GM19351 (cell line): ENCODE measurements at regions not wholly inside any gene's neighbourhood (a gene's known extent, or its start where the extent isn't known, plus 50 kb on each side); places are given as distances from the start of the nearest gene placed in this dataset.
"Not testable (repeated sequence)": the region's sequence is repeated elsewhere in the genome, so short reads cannot be mapped to it uniquely, and the experiment has no call there.

Source experiments
- ATAC-seq: cut with Tn5 transposase; IDR thresholded peaks from one replicate; pipeline ENCODE4 v1.9.1; 2021; ENCODE audit warnings: mild to moderate bottlenecking, moderate library complexity; ENCODE audit not compliant: unreplicated experiment

- no peak for ATAC-seq
Measured at GRCh38 chr3:11713171-11713570, 69.5 kb upstream of the VGLL4 start.

GRCh38 chr3:11712646-11713045 is 68.9 kb upstream of the VGLL4 start:
- no peak for ATAC-seq

GRCh38 chr3:11711876-11712275 is 68.2 kb upstream of the VGLL4 start:
- no peak for ATAC-seq

- no peak for ATAC-seq
Measured at GRCh38 chr3:11709782-11710181, 66.1 kb upstream of the VGLL4 start.

GRCh38 chr3:11707084-11707483 is 63.4 kb upstream of the VGLL4 start:
- not testable (repeated sequence) for ATAC-seq

- ATAC-seq = no peak
Measured at GRCh38 chr3:11706604-11707003, 62.9 kb upstream of the VGLL4 start.

- ATAC-seq = no peak
Measured at GRCh38 chr3:11705049-11705448, 61.3 kb upstream of the VGLL4 start.

GRCh38 chr3:11703146-11703545 is 59.4 kb upstream of the VGLL4 start:
- ATAC-seq = no peak

- ATAC-seq = no peak
Measured at GRCh38 chr3:11699083-11699427, 55.3 kb upstream of the VGLL4 start.

GRCh38 chr3:11698326-11699082 is 54.8 kb upstream of the VGLL4 start:
- no peak for ATAC-seq

- no peak for ATAC-seq
Measured at GRCh38 chr3:11697701-11698100, 54.0 kb upstream of the VGLL4 start.

- no peak for ATAC-seq
Measured at GRCh38 chr3:11696054-11696453, 52.3 kb upstream of the VGLL4 start.
